Activated CD8-positive, alpha-beta T cell treated with anti-CD3 and anti-CD28 coated beads for 36 hours (primary cell): ENCODE measurements at regions not wholly inside any gene's neighbourhood (a gene's known extent, or its start where the extent isn't known, plus 50 kb on each side); places are given as distances from the start of the nearest gene placed in this dataset.
"Not testable (repeated sequence)": the region's sequence is repeated elsewhere in the genome, so short reads cannot be mapped to it uniquely, and the experiment has no call there.

Source experiments
- ATAC-seq: fragments of 200-7000 bp; cut with Tn5 transposase; one replicate; pipeline ENCODE4 v1.10.0; 2021; ENCODE audit warnings: mild to moderate bottlenecking, moderate library complexity
- CTCF ChIA-PET: fragments of 350-600 bp; sonication (Branson Sonifier 250); formaldehyde crosslinking; loops from one replicate; lab custom pipeline; 2021; ENCODE audit warnings: antibody characterized with exemption; lab: Charles Lee
- POLR2A ChIA-PET: fragments of 350-600 bp; sonication (Branson Sonifier 250); formaldehyde crosslinking; loops from one replicate; lab custom pipeline; 2021; ENCODE audit warnings: antibody characterized with exemption; lab: Charles Lee
- DNase-seq: peaks from one replicate; pipeline ENCODE4 v3.0.0-alpha.2; 2020
- H3K27ac Mint-ChIP-seq: one replicate; pipeline ENCODE4 v1.8.0; 2021; ENCODE audit warnings: mild to moderate bottlenecking, mixed read lengths
- H3K27me3 Mint-ChIP-seq: one replicate; pipeline ENCODE4 v1.8.0; 2021; ENCODE audit warnings: mixed read lengths
- H3K36me3 Mint-ChIP-seq: one replicate; pipeline ENCODE4 v1.8.0; 2021; ENCODE audit warnings: low read depth, mixed read lengths
- H3K4me1 Mint-ChIP-seq: one replicate; pipeline ENCODE4 v1.8.0; 2021; ENCODE audit warnings: low read depth, mixed read lengths
- H3K4me3 Mint-ChIP-seq: one replicate; pipeline ENCODE4 v1.8.0; 2021; ENCODE audit warnings: mild to moderate bottlenecking, moderate library complexity, mixed read lengths
- H3K9me3 Mint-ChIP-seq: one replicate; pipeline ENCODE4 v1.8.0; 2021; ENCODE audit warnings: mixed read lengths
- intact Hi-C: fragments of 100-400 bp; cut with micrococcal nuclease; formaldehyde crosslinking; loops from one replicate; pipeline ENCODE4 v1.10.0; 2022
- TF ChIP-seq, protein P1 (sequence below): fragments of 200-600 bp; IDR thresholded peaks from one replicate; pipeline ENCODE4 v1.8.0; 2022; ENCODE audit warnings: antibody characterized with exemption, mild to moderate bottlenecking

DNA sequence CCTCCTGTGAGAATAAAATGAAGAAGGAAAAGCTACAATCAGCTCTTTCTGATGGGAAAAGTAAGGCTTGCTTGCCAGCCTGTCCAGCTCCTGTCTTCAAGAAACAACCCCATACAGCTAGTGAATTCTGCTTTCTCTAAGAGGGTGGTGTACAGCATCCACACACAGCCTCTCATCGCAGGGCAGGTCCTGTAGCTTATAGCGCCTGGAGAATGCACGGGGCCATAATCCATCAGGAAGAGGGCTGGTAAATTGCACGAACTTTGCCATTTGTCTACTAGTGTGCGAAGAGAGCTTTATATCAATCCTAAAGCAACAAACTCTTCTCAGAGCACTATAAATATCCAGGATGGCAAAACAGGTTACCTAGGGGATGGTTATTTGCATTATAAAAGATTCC, 83.3 kb upstream of the SAMSN1 start:
- H3K4me3 Mint-ChIP-seq = no peak overlapping the region
- peaks cover 17% of the 10 kb centered on the region for H3K4me1 Mint-ChIP-seq
- CTCF ChIA-PET = interaction anchor here (1.3 to 1.6 kb wide), 2 partner anchors 9 to 11 kb away, joined by 3 to 7 read pairs; no protein-coding TSS in a partner anchor
- no peaks in the 10 kb centered on the region for H3K36me3 Mint-ChIP-seq
- H3K9me3 Mint-ChIP-seq = peaks cover 1% of the 10 kb centered on the region
- no peak overlapping the region for H3K27ac Mint-ChIP-seq
- intact Hi-C loops = no loop called here
- TF ChIP-seq, protein P1, sequence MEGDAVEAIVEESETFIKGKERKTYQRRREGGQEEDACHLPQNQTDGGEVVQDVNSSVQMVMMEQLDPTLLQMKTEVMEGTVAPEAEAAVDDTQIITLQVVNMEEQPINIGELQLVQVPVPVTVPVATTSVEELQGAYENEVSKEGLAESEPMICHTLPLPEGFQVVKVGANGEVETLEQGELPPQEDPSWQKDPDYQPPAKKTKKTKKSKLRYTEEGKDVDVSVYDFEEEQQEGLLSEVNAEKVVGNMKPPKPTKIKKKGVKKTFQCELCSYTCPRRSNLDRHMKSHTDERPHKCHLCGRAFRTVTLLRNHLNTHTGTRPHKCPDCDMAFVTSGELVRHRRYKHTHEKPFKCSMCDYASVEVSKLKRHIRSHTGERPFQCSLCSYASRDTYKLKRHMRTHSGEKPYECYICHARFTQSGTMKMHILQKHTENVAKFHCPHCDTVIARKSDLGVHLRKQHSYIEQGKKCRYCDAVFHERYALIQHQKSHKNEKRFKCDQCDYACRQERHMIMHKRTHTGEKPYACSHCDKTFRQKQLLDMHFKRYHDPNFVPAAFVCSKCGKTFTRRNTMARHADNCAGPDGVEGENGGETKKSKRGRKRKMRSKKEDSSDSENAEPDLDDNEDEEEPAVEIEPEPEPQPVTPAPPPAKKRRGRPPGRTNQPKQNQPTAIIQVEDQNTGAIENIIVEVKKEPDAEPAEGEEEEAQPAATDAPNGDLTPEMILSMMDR = no peak
- no peaks in the 10 kb centered on the region for H3K27me3 Mint-ChIP-seq
- ATAC-seq (no peak), DNase-seq (no peak)
- POLR2A ChIA-PET = no interaction called here

DNA sequence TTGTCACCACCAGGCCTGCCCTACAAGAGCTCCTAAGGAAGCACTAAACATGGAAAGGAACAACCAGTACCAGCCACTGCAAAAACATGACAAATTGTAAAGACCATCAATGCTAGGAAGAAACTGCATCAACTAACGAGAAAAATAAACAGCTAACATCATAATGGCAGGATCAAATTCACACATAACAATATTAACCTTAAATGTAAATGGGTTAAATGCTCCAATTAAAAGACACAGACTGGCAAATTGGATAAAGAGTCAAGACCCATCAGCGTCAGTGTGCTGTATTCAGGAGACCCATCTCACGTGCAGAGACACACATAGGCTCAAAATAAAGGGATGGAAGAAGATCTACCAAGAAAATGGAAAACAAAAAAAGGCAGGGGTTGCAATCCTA, 77.0 kb upstream of the SAMSN1 start:
- H3K36me3 Mint-ChIP-seq, CTCF ChIA-PET, H3K27me3 Mint-ChIP-seq, POLR2A ChIA-PET, DNase-seq, ATAC-seq, H3K27ac Mint-ChIP-seq, intact Hi-C loops, H3K4me3 Mint-ChIP-seq: not testable (repeated sequence)
- H3K9me3 Mint-ChIP-seq = peaks cover 23% of the 10 kb centered on the region
- peaks cover 18% of the 10 kb centered on the region for H3K4me1 Mint-ChIP-seq

DNA sequence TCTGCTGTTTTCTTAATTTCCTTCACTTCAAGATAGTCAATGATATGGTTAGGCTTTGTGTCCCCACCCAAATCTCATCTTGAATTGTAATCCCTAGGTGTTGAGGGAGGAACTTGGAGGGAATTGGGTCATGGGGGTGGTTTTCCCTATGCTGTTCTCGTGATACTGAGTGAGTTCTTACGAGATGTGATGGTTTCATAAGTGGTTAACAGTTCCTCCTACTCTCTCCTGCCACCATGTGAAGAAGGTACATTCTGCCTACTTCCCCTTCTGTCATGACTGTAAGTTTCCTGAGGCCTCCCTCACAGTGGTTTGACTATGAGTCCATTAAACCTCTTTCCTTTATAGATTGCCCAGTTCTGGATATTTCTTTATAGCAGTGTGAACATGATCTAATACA, 74.0 kb upstream of the SAMSN1 start:
- no peaks in the 10 kb centered on the region for H3K27me3 Mint-ChIP-seq
- TF ChIP-seq, protein P1 = no peak
- no peak overlapping the region for H3K4me3 Mint-ChIP-seq
- H3K27ac Mint-ChIP-seq = peak overlapping the region; percentile 58
- peaks cover 22% of the 10 kb centered on the region for H3K9me3 Mint-ChIP-seq
- intact Hi-C loops = no loop called here
- DNase-seq (peak; percentile 27), ATAC-seq (peak; percentile 82)
- POLR2A ChIA-PET = no interaction called here
- H3K4me1 Mint-ChIP-seq = peaks cover 38% of the 10 kb centered on the region
- CTCF ChIA-PET = interaction anchor here (1.1 kb wide), 1 partner anchor 10 kb away, joined by 3 read pairs; no protein-coding TSS in a partner anchor
- peaks cover 10% of the 10 kb centered on the region for H3K36me3 Mint-ChIP-seq

DNA sequence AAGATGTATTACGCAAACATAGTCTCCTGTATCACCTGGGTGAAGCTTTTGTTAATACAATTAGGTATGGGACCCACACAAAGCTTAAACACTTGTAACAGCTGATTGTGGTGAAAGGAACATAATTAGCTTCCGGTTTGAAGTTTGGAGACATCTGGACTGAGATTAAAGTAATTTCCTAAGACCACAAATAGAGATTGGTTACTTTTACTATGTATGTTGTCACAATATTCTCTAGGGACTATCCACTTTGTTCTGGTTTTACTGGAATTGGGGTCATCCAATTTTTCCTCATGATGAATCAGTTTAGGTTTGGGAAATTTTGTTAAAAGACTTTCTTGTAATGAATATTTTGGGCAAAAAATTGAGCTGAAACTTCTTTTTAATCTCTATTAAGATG, 71.8 kb upstream of the SAMSN1 start:
- ChIA-PET CTCF (interaction anchor here (2.6 kb wide), 1 partner anchor 11 kb away, joined by 7 read pairs; no protein-coding TSS in a partner anchor), POLR2A (no interaction called here)
- peaks cover 18% of the 10 kb centered on the region for H3K9me3 Mint-ChIP-seq
- H3K27me3 Mint-ChIP-seq = no peaks in the 10 kb centered on the region
- DNase-seq = no peak
- TF ChIP-seq, protein P1 = no peak
- H3K4me3 Mint-ChIP-seq = no peak overlapping the region
- peaks cover 38% of the 10 kb centered on the region for H3K4me1 Mint-ChIP-seq
- ATAC-seq = no peak
- no peak overlapping the region for H3K27ac Mint-ChIP-seq
- intact Hi-C loops = no loop called here
- peaks cover 10% of the 10 kb centered on the region for H3K36me3 Mint-ChIP-seq

DNA sequence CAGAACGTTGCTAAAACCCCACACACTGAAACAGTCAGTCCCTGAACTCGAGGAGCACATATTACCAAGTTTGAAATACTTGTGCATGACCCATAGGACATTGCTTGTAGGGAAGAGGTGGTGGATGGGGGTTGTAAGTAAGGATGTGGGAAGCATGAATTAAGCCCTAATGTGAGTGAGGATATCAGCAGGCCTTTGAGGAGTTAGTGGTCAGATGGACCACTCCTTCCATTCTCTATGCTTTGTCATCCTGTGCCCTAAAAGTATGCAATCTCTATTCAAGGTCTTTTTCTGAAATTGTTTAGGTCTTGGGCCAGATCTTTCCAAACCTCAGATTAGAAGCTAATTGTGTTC, 70.9 kb upstream of the SAMSN1 start:
- peaks cover 38% of the 10 kb centered on the region for H3K4me1 Mint-ChIP-seq
- no peak overlapping the region for H3K4me3 Mint-ChIP-seq
- H3K27me3 Mint-ChIP-seq = no peaks in the 10 kb centered on the region
- DNase-seq = no peak
- POLR2A ChIA-PET = no interaction called here
- intact Hi-C loops = no loop called here
- ATAC-seq = no peak
- H3K36me3 Mint-ChIP-seq = peaks cover 10% of the 10 kb centered on the region
- TF ChIP-seq, protein P1 = no peak
- CTCF ChIA-PET = no interaction called here
- peaks cover 14% of the 10 kb centered on the region for H3K9me3 Mint-ChIP-seq
- peak overlapping the region; percentile 61 for H3K27ac Mint-ChIP-seq
